HEK293 (cell line): ENCODE measurements at regions not wholly inside any gene's neighbourhood (a gene's known extent, or its start where the extent isn't known, plus 50 kb on each side); places are given as distances from the start of the nearest gene placed in this dataset.

ENCODE experiments used
- CTCF ChIP-seq: fragments of 450-650 bp; formaldehyde crosslinking; IDR thresholded peaks from 2 replicates; pipeline ENCODE4 v1.5.1; 2016; ENCODE audit warnings: missing biosample characterization, missing genetic modification characterization
- MZF1 ChIP-seq: fragments of 450-650 bp; formaldehyde crosslinking; IDR thresholded peaks from 2 replicates; pipeline ENCODE4 v1.5.1; 2017; ENCODE audit warnings: missing biosample characterization, missing genetic modification characterization, borderline replicate concordance
- TSHZ1 ChIP-seq: fragments of 450-650 bp; formaldehyde crosslinking; IDR thresholded peaks from 2 replicates; pipeline ENCODE4 v1.5.1; 2016; ENCODE audit warnings: missing biosample characterization, missing genetic modification characterization, borderline replicate concordance
- ZFP41 ChIP-seq: fragments of 450-650 bp; formaldehyde crosslinking; IDR thresholded peaks from 2 replicates; pipeline ENCODE4 v1.5.1; 2016; ENCODE audit warnings: missing biosample characterization, missing genetic modification characterization, borderline replicate concordance
- ZNF169 ChIP-seq: fragments of 450-650 bp; formaldehyde crosslinking; IDR thresholded peaks from 2 replicates; pipeline ENCODE4 v1.5.1; 2016; ENCODE audit warnings: missing biosample characterization, missing genetic modification characterization
- ZNF514 ChIP-seq: fragments of 450-650 bp; formaldehyde crosslinking; IDR thresholded peaks from 2 replicates; pipeline ENCODE4 v1.5.1; 2016; ENCODE audit warnings: missing biosample characterization, missing genetic modification characterization
- ZNF629 ChIP-seq: fragments of 450-650 bp; formaldehyde crosslinking; IDR thresholded peaks from 2 replicates; pipeline ENCODE4 v1.5.1; 2017; ENCODE audit warnings: missing biosample characterization, missing genetic modification characterization
- ZNF791 ChIP-seq: fragments of 450-650 bp; formaldehyde crosslinking; IDR thresholded peaks from 2 replicates; pipeline ENCODE4 v1.5.1; 2016; ENCODE audit warnings: missing biosample characterization, missing genetic modification characterization
- ZNF837 ChIP-seq: fragments of 450-650 bp; formaldehyde crosslinking; IDR thresholded peaks from 2 replicates; pipeline ENCODE4 v1.5.1; 2016; ENCODE audit warnings: missing biosample characterization, missing genetic modification characterization

DNA sequence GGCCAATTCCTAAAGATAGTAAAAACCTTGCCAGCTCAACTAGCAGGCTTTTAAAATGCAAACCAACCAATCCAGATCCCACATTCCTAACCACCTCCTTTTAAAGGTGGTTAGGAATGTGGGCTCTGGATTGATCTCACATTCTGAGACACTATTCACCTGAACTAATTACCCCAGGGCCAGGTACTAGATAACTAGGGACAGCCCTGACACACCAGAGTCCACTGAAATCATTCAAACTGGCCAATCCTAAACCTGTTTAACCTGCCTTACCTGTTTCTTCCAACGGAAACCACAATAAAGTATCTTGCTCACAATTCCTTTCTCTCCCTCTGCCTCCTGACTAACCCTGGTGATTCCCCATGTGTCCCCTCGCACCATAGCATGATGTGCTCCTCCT is 168.3 kb upstream of the DMAC1 start:
- TF ChIP-seq ZNF169 (no peak), ZNF791 (tag by site-specific recombination) (no peak), CTCF (tag by site-specific recombination) (no peak), ZNF514 (tag by site-specific recombination) (no peak), ZNF629 (no peak), ZNF837 (no peak), ZFP41 (tag by site-specific recombination) (no peak), TSHZ1 (tag by site-specific recombination) (no peak), MZF1 (tag by site-specific recombination) (no peak)
